Ovary (tissue), 7 donors: ENCODE measurements at regions not wholly inside any gene's neighbourhood (a gene's known extent, or its start where the extent isn't known, plus 50 kb on each side); places are given as distances from the start of the nearest gene placed in this dataset.

ENCODE experiments used
- DNase-seq, 5 donors: peaks; one replicate each; pipeline ENCODE4 v3.0.0-alpha.2; 2019 to 2020
- H3K27ac ChIP-seq, 2 donors: fragments of 200-600 bp; one replicate each; pipeline versions ENCODE4 v1.5.1 to v1.8.0; 2019 to 2022
- H3K27me3 ChIP-seq: fragments of 200-600 bp; one replicate; pipeline ENCODE4 v1.8.0; 2022
- H3K36me3 ChIP-seq: fragments of 200-600 bp; sonication (generic); one replicate; pipeline ENCODE4 v1.5.1; 2019
- H3K4me1 ChIP-seq: one replicate; pipeline ENCODE4 v1.8.1; 2013; ENCODE audit warnings: mild to moderate bottlenecking, moderate library complexity; ENCODE audit not compliant: insufficient read depth
- H3K4me3 ChIP-seq: fragments of 200-600 bp; sonication (generic); one replicate; pipeline ENCODE4 v1.5.1; 2017
- H3K9me3 ChIP-seq, 2 donors: fragments of 200-600 bp in 1 of 2; sonication (generic) in 1 of 2; one replicate each; pipeline versions ENCODE4 v1.5.1 to v1.8.1; 2013 to 2019; ENCODE audit warnings: mild to moderate bottlenecking in 1 of 2, moderate library complexity in 1 of 2
- CTCF ChIP-seq, 3 donors: fragments of 450-650 bp in 2 of 3; fragments of 200-600 bp in 1 of 3; IDR thresholded peaks; one replicate each; pipeline versions ENCODE4 v1.5.1 to v1.8.0; 2016 to 2022; ENCODE audit warnings: antibody characterized with exemption in 3 of 3, mild to moderate bottlenecking in 1 of 3
- EP300 ChIP-seq: sonication (generic); formaldehyde crosslinking; IDR thresholded peaks from one replicate; pipeline ENCODE4 v1.6.1; 2017; ENCODE audit warnings: antibody characterized with exemption
- POLR2A ChIP-seq: fragments of 450-650 bp; IDR thresholded peaks from one replicate; pipeline ENCODE4 v1.6.1; 2017; ENCODE audit warnings: antibody characterized with exemption, mild to moderate bottlenecking, moderate library complexity
- WGBS, 3 donors: extraction: QIAGEN DNeasy Blood & Tissue Kit in 1 of 3; methylation state at CpG; one replicate each; pipeline versions ENCODE4 v1.1.5 to v1.1.7; 2013 to 2017; 5-methylcytosine and 5-hydroxymethylcytosine counted together
- intact Hi-C, 4 donors: fragments of 100-400 bp; cut with DNase I; formaldehyde crosslinking; loops; one replicate each; pipeline versions ENCODE4 v1.11.0 to v1.15.1; 2022 to 2023
- donor health status: DM: no; HTN: no; CAD: no; lungs with moderate emphysema.
- donor health status: DM: no; HTN: no; CAD: no.
- donor health status: Bipolar disorder and iron deficiency.
- donor health status: DM: no; HTN: no; CAD: no.
- donor health status: DM: yes; HTN: yes; CAD: no.

- DNase-seq, result no peak
- no peak overlapping the region for H3K4me3 ChIP-seq
- TF ChIP-seq EP300 (no peak), POLR2A (no peak), CTCF (IDR thresholded peaks at IDR 0.05) (no peak)
- no peaks in the 10 kb centered on the region for H3K4me1 ChIP-seq
- WGBS, 3 donors, result 62 to 80% (median 64%) methylated on average over 5 of the region's 5 CpGs
- H3K27me3 ChIP-seq, result no peaks in the 10 kb centered on the region
- H3K9me3 ChIP-seq, result no peaks in the 10 kb centered on the region
- H3K27ac ChIP-seq, result no peak overlapping the region
- intact Hi-C loops, result no loop called here
- no peaks in the 10 kb centered on the region for H3K36me3 ChIP-seq
Observed at GRCh38 chr14:97843066-97843465, 1045.9 kb downstream of the VRK1 start.

GRCh38 chr14:97844042-97844441 is 1046.9 kb downstream of the VRK1 start:
- intact Hi-C loops, result no loop called here

GRCh38 chr14:97846156-97846555 is 1049.0 kb downstream of the VRK1 start:
- intact Hi-C loops, result no loop called here
- TF ChIP-seq CTCF (IDR thresholded peaks at IDR 0.05), result no peak
- no peak for TF ChIP-seq EP300
- no peak for TF ChIP-seq POLR2A
- no peaks in the 10 kb centered on the region for H3K36me3 ChIP-seq
- no peak overlapping the region for H3K4me3 ChIP-seq
- H3K9me3 ChIP-seq, result no peaks in the 10 kb centered on the region
- H3K27ac ChIP-seq, result no peak overlapping the region
- no peaks in the 10 kb centered on the region for H3K4me1 ChIP-seq
- no peaks in the 10 kb centered on the region for H3K27me3 ChIP-seq
- WGBS, 3 donors, result 87 to 98% (median 90%) methylated on average over 1 of the region's 1 CpG
- no peak for DNase-seq

More at GRCh38 chr14:97844042-97844441, 1046.9 kb downstream of the VRK1 start:
- Histone ChIP-seq H3K9me3 (no peaks in the 10 kb centered on the region), H3K36me3 (no peaks in the 10 kb centered on the region), H3K4me3 (no peak overlapping the region), H3K27me3 (no peaks in the 10 kb centered on the region), H3K27ac (no peak overlapping the region), H3K4me1 (no peaks in the 10 kb centered on the region)
- DNase-seq, result no peak
- TF ChIP-seq EP300 (no peak), CTCF (IDR thresholded peaks at IDR 0.05) (no peak), POLR2A (no peak)
- WGBS, 3 donors, result 74 to 90% (median 74%) methylated on average over 2 of the region's 2 CpGs

DNA sequence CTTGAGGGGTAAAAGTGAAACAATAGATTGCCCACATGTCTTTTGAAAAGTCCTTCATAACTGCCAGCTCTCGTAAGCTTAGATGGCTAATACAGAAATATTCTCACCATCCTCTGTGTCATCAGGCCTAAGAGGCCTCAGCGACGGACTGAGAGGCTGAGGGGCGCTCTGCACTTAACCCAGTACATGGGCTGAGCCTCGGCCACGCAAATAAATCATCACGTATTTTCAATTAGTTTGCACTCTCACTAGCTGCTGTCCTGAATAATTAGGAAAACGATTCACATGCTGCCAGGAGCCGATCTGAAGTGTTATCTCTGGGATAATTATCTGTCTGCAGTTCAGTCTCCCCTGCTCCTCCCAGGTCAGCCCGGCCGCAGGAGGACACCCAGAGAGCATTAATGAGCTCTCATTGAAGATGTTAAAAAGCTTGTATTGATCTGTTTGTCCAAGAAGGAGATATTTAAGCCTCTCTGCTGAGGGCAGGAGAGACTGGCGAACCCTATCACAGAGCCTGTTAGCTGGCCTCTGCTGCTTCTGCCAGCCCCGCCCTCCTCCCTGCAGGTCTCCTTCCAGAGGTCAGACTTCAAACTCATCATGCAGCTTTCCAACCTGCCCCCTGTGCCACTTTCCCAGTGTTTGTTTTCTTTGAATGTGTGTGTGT is 1051.3 kb downstream of the VRK1 start:
- Histone ChIP-seq H3K4me3 (no peak overlapping the region), H3K36me3 (no peaks in the 10 kb centered on the region), H3K4me1 (no peaks in the 10 kb centered on the region), H3K9me3 (no peaks in the 10 kb centered on the region), H3K27me3 (no peaks in the 10 kb centered on the region), H3K27ac (no peak overlapping the region)
- DNase-seq, result no peak
- no peak for TF ChIP-seq EP300
- whole genome bisulfite sequencing, 3 donors, result 27 to 40% (median 29%) methylated on average over 13 of the region's 13 CpGs
- intact Hi-C loops, result no loop called here

- WGBS, 3 donors, result 27 to 37% (median 30%) methylated on average over 2 of the region's 2 CpGs
- H3K27ac ChIP-seq, result no peak overlapping the region
- no peaks in the 10 kb centered on the region for H3K27me3 ChIP-seq
- H3K4me1 ChIP-seq, result no peaks in the 10 kb centered on the region
- no peak for DNase-seq
- no peak overlapping the region for H3K4me3 ChIP-seq
- intact Hi-C loops, result no loop called here
- H3K36me3 ChIP-seq, result no peaks in the 10 kb centered on the region
- H3K9me3 ChIP-seq, result no peaks in the 10 kb centered on the region
- TF ChIP-seq POLR2A (no peak), CTCF (IDR thresholded peaks at IDR 0.05) (no peak), EP300 (no peak)
Observed at GRCh38 chr14:97850466-97850865, 1053.3 kb downstream of the VRK1 start.
